C4-2B (cell line): ENCODE measurements at regions not wholly inside any gene's neighbourhood (a gene's known extent, or its start where the extent isn't known, plus 50 kb on each side); places are given as distances from the start of the nearest gene placed in this dataset.

ENCODE experiments used
- CTCF ChIP-seq: fragments of 450-650 bp; conservative IDR thresholded peaks from 2 replicates; pipeline ENCODE4 v1.5.1; 2017; ENCODE audit warnings: mild to moderate bottlenecking
- ZFX ChIP-seq: fragments of 450-650 bp; IDR thresholded peaks from 2 replicates; pipeline ENCODE4 v1.6.1; 2017

DNA sequence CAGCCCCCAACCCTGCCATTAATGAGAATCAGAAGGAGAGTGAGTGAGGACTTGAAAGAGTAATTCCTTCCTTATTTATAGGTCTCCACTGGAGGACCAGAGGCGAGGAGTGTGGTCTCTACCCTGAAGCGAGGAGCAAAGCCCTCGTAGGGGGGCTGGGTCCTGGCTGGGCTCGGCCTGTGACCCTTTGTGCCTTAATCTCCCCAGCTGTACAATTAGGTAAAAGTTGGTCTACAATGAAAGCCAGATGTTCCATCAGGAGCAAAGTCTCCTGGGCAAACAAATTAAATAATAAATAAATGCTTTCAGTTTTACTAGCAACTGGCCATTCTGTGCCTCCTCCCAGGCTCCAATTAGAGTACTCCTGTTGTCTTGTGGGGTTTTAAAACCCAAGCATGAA is 523.5 kb upstream of the SALL1 start:
- no peak for TF ChIP-seq CTCF
- TF ChIP-seq ZFX = no peak
